ENCODE measurements at regions not wholly inside any gene's neighbourhood (a gene's known extent, or its start where the extent isn't known, plus 50 kb on each side); places are given as distances from the start of the nearest gene placed in this dataset.
"Not testable (repeated sequence)": the region's sequence is repeated elsewhere in the genome, so short reads cannot be mapped to it uniquely, and the experiment has no call there.

DNA sequence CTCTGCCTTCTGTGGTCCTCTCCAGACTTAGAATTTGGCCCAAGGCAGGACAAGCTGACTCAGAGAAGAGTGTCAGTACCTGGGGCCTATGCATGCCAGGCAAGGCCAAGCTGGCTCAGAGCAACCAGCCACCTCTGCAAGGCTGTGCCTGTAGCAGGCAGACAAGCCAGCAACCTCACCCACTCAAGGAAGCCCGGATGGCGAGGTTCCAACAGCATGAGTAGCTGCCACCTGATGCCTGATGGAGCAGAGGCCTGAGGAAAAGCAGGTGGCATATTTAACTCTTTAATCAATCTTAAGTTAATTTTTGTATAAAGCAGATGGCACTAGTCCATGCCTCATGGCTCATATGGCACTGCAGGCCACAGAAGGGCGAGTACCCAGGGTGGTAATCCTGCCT is 3595.8 kb upstream of the OR11H1 start:
- not testable (repeated sequence) for DNase-seq (ENCODE audit: low spot score)

DNA sequence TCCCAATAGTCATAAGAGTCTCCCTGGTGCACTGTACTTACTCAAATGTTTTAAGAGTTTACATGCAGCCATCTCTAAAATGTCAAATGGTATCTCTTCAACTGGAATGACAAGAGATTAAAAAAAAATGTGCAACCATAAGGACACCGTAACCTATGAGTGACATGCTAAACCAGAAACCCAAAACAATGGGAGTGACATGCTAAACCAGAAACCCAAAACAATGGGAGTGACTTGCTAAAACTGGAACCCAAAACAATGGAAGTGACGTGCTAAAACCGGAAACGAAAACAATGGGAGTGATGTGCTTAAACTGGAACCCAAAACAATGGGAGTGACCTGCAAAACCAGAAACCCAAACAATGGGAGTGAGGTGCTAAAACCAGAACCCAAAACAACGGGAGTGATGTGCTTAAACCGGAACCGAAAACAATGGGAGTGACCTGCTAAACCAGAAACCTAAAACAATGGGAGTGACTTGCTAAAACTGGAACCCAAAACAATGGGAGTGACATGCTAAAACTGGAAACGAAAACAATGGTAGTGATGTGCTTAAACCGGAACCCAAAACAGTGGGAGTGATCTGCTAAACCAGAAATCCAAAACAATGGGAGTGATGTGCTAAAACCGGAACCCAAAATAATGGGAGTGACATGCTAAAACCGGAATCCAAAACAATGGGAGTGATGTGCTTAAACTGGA is 3559.9 kb upstream of the OR11H1 start:
- DNase-seq (ENCODE audit: low spot score): not testable (repeated sequence)

DNA sequence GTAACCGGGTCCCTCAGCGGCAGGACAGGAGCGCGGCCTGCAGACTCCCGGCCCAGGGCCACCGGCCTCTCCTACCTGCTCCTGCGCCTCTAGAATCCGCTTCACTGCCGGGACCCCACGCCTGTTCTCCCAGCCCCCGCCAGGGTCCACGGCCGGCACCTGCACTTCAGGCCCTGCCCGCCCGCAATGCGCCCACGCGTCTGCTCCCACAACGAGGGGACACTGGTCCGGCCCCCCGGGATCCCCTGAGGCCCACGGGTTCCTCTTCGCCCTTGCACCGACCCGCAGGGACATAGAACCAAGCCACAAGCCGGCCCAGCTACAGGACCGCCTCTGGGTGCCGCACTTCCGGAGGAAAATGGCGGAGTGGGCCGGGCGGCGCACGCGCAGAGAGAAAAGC is 3554.1 kb upstream of the OR11H1 start:
- peak; percentile 0 for DNase-seq (ENCODE audit: low spot score)
